Activated CD8-positive, alpha-beta memory T cell treated with anti-CD3 and anti-CD28 coated beads, Interleukin-2, amount 10 ng/mL, durations not matched to agents 7 days and 5 days (primary cell): ENCODE measurements at regions not wholly inside any gene's neighbourhood (a gene's known extent, or its start where the extent isn't known, plus 50 kb on each side); places are given as distances from the start of the nearest gene placed in this dataset.
A peak's percentile ranks its signal among the peaks of the same experiment; 100 is the strongest.

Experiments
- ATAC-seq: fragments of 150-1000 bp; cut with Tn5 transposase; one replicate; pipeline ENCODE4 v1.10.0; 2021; ENCODE audit warnings: moderate library complexity
- CTCF ChIA-PET: fragments of 350-600 bp; sonication (Branson Sonifier 250); formaldehyde crosslinking; loops from one replicate; lab custom pipeline; 2021; ENCODE audit warnings: antibody characterized with exemption; lab: Charles Lee
- DNase-seq: peaks from one replicate; pipeline ENCODE4 v3.0.0-alpha.2; 2020
- H3K27ac Mint-ChIP-seq: one replicate; pipeline ENCODE4 v1.8.0; 2021; ENCODE audit warnings: mild to moderate bottlenecking, mixed read lengths
- H3K27me3 Mint-ChIP-seq: one replicate; pipeline ENCODE4 v1.8.0; 2021; ENCODE audit warnings: mixed read lengths
- H3K36me3 Mint-ChIP-seq: one replicate; pipeline ENCODE4 v1.8.0; 2021; ENCODE audit warnings: mild to moderate bottlenecking, mixed read lengths
- H3K4me1 Mint-ChIP-seq: one replicate; pipeline ENCODE4 v1.8.0; 2021; ENCODE audit warnings: mixed read lengths
- H3K4me3 Mint-ChIP-seq: one replicate; pipeline ENCODE4 v1.8.0; 2021; ENCODE audit warnings: mild to moderate bottlenecking, moderate library complexity, mixed read lengths
- H3K9me3 Mint-ChIP-seq: one replicate; pipeline ENCODE4 v1.8.0; 2022; ENCODE audit warnings: low read depth, mixed read lengths

- ATAC-seq, result no peak
- peaks cover 15% of the 10 kb centered on the region for H3K4me1 Mint-ChIP-seq
- CTCF ChIA-PET, result no interaction called here
- peaks cover 2% of the 10 kb centered on the region for H3K27me3 Mint-ChIP-seq
- no peak overlapping the region for H3K27ac Mint-ChIP-seq
- no peak for DNase-seq
- no peaks in the 10 kb centered on the region for H3K36me3 Mint-ChIP-seq
- H3K4me3 Mint-ChIP-seq, result no peak overlapping the region
- no peaks in the 10 kb centered on the region for H3K9me3 Mint-ChIP-seq
These were observed 67.7 kb upstream of the HS3ST1 start for GRCh38 chr4:11496351-11496829.

- DNase-seq (no peak), ATAC-seq (no peak)
- Mint-ChIP-seq H3K27me3 (peaks cover 2% of the 10 kb centered on the region), H3K4me1 (peaks cover 16% of the 10 kb centered on the region), H3K27ac (no peak overlapping the region), H3K36me3 (no peaks in the 10 kb centered on the region), H3K4me3 (no peak overlapping the region), H3K9me3 (no peaks in the 10 kb centered on the region)
- CTCF ChIA-PET, result no interaction called here
These were observed 67.1 kb upstream of the HS3ST1 start for GRCh38 chr4:11495818-11496217.

GRCh38 chr4:11495291-11495690 is 66.6 kb upstream of the HS3ST1 start:
- Mint-ChIP-seq H3K4me1 (peaks cover 17% of the 10 kb centered on the region), H3K27me3 (peaks cover 2% of the 10 kb centered on the region), H3K36me3 (no peaks in the 10 kb centered on the region), H3K9me3 (no peaks in the 10 kb centered on the region), H3K4me3 (no peak overlapping the region), H3K27ac (no peak overlapping the region)
- CTCF ChIA-PET, result no interaction called here
- ATAC-seq (no peak), DNase-seq (no peak)

- no peaks in the 10 kb centered on the region for H3K9me3 Mint-ChIP-seq
- CTCF ChIA-PET, result no interaction called here
- H3K36me3 Mint-ChIP-seq, result no peaks in the 10 kb centered on the region
- H3K27ac Mint-ChIP-seq, result no peak overlapping the region
- DNase-seq (no peak), ATAC-seq (no peak)
- H3K4me1 Mint-ChIP-seq, result peaks cover 21% of the 10 kb centered on the region
- no peak overlapping the region for H3K4me3 Mint-ChIP-seq
- peaks cover 2% of the 10 kb centered on the region for H3K27me3 Mint-ChIP-seq
These were observed 65.5 kb upstream of the HS3ST1 start for GRCh38 chr4:11494232-11494631.

GRCh38 chr4:11489453-11490083 is 60.9 kb upstream of the HS3ST1 start:
- Mint-ChIP-seq H3K4me1 (peaks cover 25% of the 10 kb centered on the region), H3K27me3 (peaks cover 2% of the 10 kb centered on the region), H3K4me3 (no peak overlapping the region), H3K27ac (no peak overlapping the region), H3K9me3 (no peaks in the 10 kb centered on the region), H3K36me3 (no peaks in the 10 kb centered on the region)
- CTCF ChIA-PET, result no interaction called here
- DNase-seq (no peak), ATAC-seq (no peak)

- Mint-ChIP-seq H3K27me3 (peaks cover 2% of the 10 kb centered on the region), H3K4me3 (no peak overlapping the region), H3K9me3 (no peaks in the 10 kb centered on the region), H3K27ac (no peak overlapping the region), H3K4me1 (peaks cover 25% of the 10 kb centered on the region), H3K36me3 (no peaks in the 10 kb centered on the region)
- CTCF ChIA-PET, result no interaction called here
- ATAC-seq (no peak), DNase-seq (no peak)
These were observed 60.2 kb upstream of the HS3ST1 start for GRCh38 chr4:11488657-11489452.

GRCh38 chr4:11487868-11488544 is 59.3 kb upstream of the HS3ST1 start:
- no peaks in the 10 kb centered on the region for H3K36me3 Mint-ChIP-seq
- DNase-seq (no peak), ATAC-seq (no peak)
- H3K4me1 Mint-ChIP-seq, result peaks cover 27% of the 10 kb centered on the region
- H3K9me3 Mint-ChIP-seq, result no peaks in the 10 kb centered on the region
- no peak overlapping the region for H3K4me3 Mint-ChIP-seq
- CTCF ChIA-PET, result no interaction called here
- no peak overlapping the region for H3K27ac Mint-ChIP-seq
- H3K27me3 Mint-ChIP-seq, result peaks cover 2% of the 10 kb centered on the region

GRCh38 chr4:11487139-11487538 is 58.4 kb upstream of the HS3ST1 start:
- H3K4me3 Mint-ChIP-seq, result no peak overlapping the region
- CTCF ChIA-PET, result no interaction called here
- H3K4me1 Mint-ChIP-seq, result peaks cover 27% of the 10 kb centered on the region
- no peak for ATAC-seq
- no peaks in the 10 kb centered on the region for H3K27me3 Mint-ChIP-seq
- DNase-seq, result no peak
- peaks cover 2% of the 10 kb centered on the region for H3K36me3 Mint-ChIP-seq
- H3K9me3 Mint-ChIP-seq, result no peaks in the 10 kb centered on the region
- no peak overlapping the region for H3K27ac Mint-ChIP-seq

- CTCF ChIA-PET, result no interaction called here
- peaks cover 2% of the 10 kb centered on the region for H3K36me3 Mint-ChIP-seq
- ATAC-seq (no peak), DNase-seq (no peak)
- H3K4me1 Mint-ChIP-seq, result peaks cover 27% of the 10 kb centered on the region
- no peak overlapping the region for H3K4me3 Mint-ChIP-seq
- H3K9me3 Mint-ChIP-seq, result no peaks in the 10 kb centered on the region
- no peak overlapping the region for H3K27ac Mint-ChIP-seq
- no peaks in the 10 kb centered on the region for H3K27me3 Mint-ChIP-seq
These were observed 57.2 kb upstream of the HS3ST1 start for GRCh38 chr4:11485926-11486325.

- no peak for DNase-seq
- Mint-ChIP-seq H3K4me3 (no peak overlapping the region), H3K9me3 (no peaks in the 10 kb centered on the region), H3K27me3 (no peaks in the 10 kb centered on the region), H3K36me3 (peaks cover 2% of the 10 kb centered on the region), H3K4me1 (peaks cover 22% of the 10 kb centered on the region), H3K27ac (no peak overlapping the region)
- no peak for ATAC-seq
- CTCF ChIA-PET, result no interaction called here
These were observed 55.8 kb upstream of the HS3ST1 start for GRCh38 chr4:11484531-11484930.

- Mint-ChIP-seq H3K4me3 (no peak overlapping the region), H3K27ac (no peak overlapping the region), H3K4me1 (peaks cover 12% of the 10 kb centered on the region), H3K27me3 (no peaks in the 10 kb centered on the region), H3K36me3 (peaks cover 5% of the 10 kb centered on the region), H3K9me3 (peaks cover 3% of the 10 kb centered on the region)
- CTCF ChIA-PET, result no interaction called here
- no peak for ATAC-seq
- DNase-seq, result no peak
These were observed 54.4 kb upstream of the HS3ST1 start for GRCh38 chr4:11483046-11483445.

GRCh38 chr4:11480683-11481082 is 52.0 kb upstream of the HS3ST1 start:
- H3K27ac Mint-ChIP-seq, result no peak overlapping the region
- H3K4me1 Mint-ChIP-seq, result peaks cover 2% of the 10 kb centered on the region
- peaks cover 3% of the 10 kb centered on the region for H3K9me3 Mint-ChIP-seq
- no peaks in the 10 kb centered on the region for H3K27me3 Mint-ChIP-seq
- ATAC-seq, result peak; percentile 97
- H3K36me3 Mint-ChIP-seq, result peaks cover 10% of the 10 kb centered on the region
- peak; percentile 61 for DNase-seq
- CTCF ChIA-PET, result no interaction called here
- no peak overlapping the region for H3K4me3 Mint-ChIP-seq
